EL (cell line): ENCODE measurements at regions not wholly inside any gene's neighbourhood (a gene's known extent, or its start where the extent isn't known, plus 50 kb on each side); places are given as distances from the start of the nearest gene placed in this dataset.
A peak's percentile ranks its signal among the peaks of the same experiment; 100 is the strongest.
"Not testable (repeated sequence)": the region's sequence is repeated elsewhere in the genome, so short reads cannot be mapped to it uniquely, and the experiment has no call there.

Experiments used
- DNase-seq: peaks from one replicate; pipeline ENCODE4 v3.0.0-alpha.2; 2016

DNA sequence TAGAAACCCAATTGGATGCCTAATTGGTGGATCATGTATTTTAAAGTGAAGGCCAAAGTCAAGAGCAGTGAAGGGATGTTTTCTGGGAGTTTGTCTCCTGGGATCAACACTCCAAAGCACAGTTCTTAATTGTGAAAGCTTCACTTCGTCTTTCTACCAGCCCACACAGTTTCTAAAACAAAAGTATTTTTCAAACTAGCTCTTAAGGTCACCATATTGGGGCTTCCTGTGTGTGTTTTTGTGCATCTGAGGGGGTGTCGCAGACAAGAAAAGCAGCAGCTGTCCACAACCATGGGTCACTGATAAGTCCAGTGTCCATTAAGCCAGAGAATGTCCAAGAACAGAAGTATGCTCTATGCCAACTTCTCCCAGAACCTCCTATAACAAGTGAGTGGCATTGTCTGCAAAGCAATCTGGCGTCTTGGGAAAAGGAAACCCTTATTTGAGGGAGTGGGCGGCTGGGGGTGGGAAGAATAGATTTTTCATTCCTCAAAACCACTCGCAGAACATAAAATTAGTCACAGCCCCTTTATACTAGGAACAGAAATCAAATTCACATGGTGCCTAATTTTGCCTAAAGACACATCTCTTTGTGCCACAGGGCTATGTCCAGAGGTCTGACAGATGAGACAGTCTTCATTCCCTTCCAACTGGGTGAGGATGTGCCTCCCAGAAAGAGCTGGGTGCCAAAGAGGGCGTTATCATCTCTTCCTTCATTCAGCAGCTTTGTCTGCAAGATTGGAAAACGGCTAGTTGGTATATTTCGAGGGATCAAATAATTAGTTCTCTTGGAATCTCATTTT lies 610.4 kb downstream of the BCOR start:
- no peak for DNase-seq

GRCh38 chrX:39487969-39488330 lies 609.8 kb downstream of the BCOR start:
- DNase-seq: no peak

DNA sequence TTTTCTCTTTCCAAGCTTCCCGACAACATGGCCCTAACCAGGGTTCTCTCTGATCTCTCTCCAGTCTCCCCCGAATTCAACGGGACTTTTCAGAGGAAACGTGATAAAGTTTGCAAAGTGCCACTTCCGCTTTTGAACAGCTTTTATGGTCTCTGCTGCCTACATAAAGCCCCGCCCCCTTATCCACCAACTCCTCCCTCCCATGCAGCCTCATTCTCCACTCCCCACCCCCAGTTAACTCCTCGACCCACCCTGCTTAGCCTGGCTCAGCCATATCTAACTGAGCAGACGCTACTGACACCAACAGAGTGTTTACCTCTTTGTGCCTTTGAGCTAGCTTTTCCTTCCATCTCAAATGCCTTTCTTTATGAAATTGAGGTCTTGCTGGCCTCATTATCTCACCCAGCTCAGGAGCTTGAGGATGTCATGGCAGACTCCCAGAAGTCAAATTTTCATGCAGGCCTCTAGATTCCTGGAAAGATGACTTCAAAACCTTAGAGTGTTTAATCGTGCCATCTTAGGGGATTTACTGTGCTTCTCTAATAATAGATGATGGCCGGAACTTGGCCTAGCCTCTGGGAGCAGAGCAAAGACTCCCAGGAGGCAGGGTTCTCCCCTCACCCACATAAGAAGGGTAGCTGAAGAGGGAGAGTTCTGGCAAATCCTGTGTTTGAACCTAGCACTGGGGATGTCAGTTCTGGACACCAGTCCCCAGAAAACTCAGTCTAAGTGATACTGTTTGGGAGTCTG lies 606.0 kb downstream of the BCOR start:
- DNase-seq: no peak

DNA sequence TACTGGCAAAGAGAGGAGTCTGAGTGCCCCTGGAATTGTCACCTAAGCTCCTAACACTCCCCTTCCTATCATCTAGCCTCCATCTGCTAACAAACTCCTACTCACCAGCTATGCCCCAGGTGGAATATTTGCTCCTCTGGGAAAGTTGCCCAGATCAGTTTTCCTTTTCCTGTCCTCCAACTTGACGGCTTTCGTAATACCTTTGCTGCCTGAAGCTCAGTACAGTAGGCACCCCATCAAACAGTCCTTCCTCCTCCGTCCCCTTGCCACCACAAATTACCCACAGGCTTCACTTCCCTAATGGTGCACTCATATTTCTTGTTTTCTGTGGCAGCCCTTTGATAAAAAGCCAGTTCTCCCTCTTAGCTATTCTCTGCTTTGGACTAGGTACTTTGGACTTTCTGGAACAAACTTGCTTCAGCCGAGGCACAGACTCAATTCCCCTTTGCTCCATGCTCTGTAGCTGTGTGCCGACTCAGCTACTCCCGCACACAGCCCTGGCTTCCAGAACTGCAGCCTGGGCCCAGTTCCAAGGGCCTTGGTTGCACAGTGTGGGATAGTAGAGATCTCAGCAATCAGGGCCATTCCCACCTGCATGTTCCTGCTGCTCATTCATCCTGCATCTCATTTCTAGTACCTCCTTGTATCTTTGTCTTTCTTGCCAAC lies 605.1 kb downstream of the BCOR start:
- DNase-seq: no peak

DNA sequence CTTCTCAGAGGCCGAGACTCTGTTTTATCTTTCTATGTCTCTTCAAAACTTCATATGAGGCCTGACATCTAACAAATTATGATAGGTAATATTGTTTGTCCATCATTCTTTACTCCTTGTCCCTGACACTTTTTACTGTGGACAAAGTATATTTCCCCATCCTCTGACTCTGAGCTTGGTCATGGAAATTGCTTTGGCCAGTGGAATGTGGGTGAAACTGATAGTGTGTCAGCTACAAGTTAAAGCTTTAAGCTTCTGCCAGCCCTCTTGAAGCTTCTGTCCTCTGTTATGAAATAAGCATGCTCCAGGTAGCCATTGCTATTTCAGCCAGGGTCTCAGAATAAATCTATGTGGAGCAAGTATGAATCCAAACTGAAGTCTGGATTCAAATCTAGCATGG lies 604.6 kb downstream of the BCOR start:
- DNase-seq: no peak

DNA sequence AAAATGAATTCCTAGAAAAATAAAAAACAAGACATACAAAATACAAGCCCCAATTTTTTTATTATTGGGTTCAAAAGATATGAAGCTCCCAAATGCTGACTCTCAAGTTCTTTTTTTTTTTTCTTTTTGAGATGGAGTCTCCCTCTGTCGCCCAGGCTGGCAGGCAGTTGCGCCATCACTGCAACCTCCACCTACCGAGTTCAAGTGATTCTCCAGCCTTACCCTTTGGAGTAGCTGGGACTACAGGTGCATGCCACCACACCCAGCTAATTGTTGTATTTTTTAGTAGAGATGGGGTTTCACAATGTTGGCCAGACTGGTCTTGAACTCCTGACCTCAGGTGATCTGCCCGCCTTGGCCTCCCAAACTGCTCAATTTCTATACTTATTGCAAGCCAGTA lies 600.6 kb downstream of the BCOR start:
- DNase-seq: not testable (repeated sequence)

- no peak for DNase-seq
These were observed 600.0 kb downstream of the BCOR start for GRCh38 chrX:39497702-39498265.

DNA sequence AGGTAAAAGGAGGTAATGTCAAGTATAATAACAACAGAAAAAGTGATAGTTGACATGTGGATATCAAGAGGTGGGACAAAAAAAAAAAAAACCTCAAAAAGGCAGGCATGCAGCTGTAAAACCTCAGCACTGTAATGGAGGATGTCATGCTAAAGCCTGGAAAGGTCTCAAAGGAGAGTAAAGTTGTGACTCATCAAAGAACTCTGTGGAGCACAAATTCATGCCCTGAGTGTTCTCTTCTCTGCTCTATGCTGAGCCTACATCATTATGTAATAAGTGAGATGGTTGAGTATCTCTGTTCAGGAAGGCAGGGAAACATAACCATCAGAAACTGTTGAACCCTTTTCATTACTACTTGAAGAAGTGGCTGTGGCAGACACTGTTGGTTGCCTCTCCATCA lies 597.8 kb downstream of the BCOR start:
- peak; percentile 0 for DNase-seq

GRCh38 chrX:39501822-39502221 lies 595.9 kb downstream of the BCOR start:
- DNase-seq: no peak

- DNase-seq: no peak
These were observed 595.3 kb downstream of the BCOR start for GRCh38 chrX:39502486-39502885.

DNA sequence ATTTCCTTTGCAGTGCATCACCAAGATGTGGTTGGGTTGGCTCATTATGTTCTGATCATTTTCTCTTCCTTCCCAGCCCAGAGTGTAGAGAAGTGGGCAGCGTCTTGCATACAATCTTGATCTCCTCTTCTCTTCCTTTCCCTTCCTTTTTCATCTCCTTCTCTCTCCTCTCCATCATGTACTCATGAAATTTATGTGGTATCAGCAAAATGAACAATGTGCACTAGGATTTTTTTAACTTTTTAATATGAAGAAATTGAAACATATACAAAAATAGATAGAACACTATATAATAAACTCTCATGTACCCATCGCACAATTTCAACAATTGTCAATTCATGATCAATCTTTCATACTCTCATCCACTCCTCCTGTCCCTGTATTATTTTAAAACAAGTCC lies 593.5 kb downstream of the BCOR start:
- DNase-seq: no peak

GRCh38 chrX:39504850-39505259 lies 592.9 kb downstream of the BCOR start:
- peak; percentile 8 for DNase-seq

DNA sequence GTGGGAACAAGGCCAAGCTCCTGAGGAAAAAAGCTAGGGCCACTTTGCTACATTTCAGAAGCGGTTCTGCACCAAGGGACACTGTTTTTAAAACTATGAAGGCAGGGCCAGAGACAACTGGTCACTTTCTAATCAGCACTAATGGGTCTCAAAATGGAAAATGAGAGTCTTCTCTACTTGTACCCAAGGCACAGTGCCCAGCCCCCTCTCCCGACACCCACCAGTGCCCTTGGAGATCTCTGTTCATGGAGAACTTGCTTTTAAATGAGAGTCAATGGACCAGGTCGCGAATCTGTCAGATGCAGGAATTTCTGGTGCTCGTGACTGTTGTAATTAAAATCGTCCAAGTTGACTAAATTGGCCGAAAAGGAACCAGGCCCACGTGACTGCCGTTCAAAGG lies 591.6 kb downstream of the BCOR start:
- no peak for DNase-seq

DNA sequence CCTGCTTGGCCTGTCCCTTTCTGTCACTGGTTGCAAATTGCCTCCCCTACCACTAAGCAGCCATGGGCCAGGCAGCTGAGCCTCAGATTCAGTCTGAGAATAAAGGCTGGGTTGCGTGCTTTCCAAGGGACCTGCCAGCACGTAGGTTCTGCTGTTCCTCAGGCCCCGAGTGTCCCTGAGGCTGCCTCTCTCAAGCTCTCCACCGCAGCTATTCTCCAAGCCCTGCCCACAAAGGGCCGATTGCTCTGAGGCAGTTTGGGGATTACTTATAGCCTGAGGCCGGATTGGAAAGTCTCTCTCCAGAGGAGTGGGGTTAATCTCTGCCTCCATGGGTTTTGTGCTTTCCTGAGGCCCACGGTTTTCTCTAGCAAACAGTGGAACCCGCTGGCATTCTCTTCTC lies 590.7 kb downstream of the BCOR start:
- DNase-seq: no peak

DNA sequence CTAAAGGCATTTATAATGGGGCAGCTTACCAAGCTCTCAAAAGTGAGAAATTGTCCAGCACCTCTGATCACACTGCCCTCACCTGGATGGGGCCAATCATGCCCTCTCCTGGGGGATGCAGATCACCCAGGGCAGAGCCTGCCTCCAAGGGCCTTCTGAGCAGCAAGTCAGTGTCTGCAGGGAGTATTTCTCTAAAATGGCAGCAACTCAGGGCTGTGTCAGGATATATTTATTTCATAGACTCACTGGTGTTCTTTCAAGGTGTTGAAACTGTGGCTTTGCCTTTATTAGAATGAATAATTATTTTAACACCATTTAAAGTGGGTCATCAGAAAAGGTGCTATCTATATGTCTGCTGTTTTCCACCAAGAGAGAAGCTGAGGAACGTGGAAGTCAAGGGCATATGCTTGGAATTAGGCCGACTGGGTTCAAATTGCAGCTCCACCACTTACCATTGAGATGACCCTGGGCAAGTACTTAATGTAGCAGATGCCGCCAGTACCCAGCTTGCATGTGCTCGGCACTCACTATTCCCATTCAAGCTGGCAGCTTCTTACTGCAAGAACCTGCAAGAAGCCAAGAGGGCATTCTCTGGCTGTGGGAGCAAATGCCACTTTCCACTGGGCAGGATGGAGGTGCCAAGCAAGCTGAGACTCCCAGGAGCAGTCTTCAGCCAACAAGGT lies 590.0 kb downstream of the BCOR start:
- DNase-seq: no peak

DNA sequence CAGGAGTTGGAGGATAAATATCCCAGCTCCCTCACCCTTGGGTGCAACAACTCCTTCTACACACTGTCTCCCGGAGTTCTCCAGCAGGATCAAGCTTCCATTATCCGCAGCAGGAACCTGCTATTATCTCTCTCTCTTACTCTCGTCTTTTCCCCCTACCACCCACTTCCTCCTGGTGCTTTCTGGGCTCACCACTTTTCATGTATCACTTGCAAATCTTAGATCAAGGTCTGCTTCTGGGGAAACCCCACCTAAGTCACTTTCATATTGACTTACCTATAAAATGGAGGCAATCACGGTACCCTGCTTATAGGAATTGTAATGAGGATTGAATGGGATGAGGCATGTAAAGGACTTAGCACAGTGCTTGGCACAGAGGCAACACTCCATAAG lies 589.5 kb downstream of the BCOR start:
- no peak for DNase-seq

DNA sequence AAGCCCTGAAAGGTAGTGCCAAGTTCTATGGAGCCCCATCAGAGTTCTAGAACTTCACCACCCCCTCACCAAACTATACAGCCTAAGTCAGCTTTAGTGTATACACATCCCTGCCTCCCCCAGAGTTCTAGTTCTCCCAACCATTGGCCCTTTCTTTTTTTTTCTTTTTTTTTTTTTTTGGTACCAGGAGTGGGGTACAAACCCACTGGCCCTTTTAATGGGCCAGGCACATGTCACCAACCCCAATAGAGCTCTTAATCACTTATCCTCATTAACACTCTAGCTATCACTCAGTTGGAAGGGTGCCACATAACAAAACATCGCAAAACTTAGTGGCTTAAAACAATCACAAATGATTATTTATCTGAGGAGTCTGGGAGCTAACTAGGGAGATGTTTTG lies 588.6 kb downstream of the BCOR start:
- DNase-seq: no peak

DNA sequence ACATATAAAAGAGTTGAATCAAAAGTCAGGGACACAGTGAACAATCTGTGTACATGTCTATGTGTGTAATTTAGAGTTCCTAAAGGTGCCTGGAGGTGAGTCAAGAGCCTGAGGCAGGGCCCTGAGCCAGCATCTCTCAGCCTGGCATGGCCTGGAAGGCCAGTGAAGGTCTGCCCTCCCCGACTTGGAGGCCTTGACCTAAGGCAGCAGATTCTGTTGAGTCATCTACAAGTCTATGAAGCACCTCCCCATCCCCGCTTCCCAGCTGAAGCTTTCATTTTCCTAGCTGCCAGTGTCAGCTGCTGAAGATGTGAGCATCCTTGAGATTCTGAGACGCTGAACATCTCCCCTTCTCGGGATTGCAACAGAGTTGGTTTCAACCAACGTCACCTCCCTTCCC lies 583.9 kb downstream of the BCOR start:
- peak; percentile 9 for DNase-seq

DNA sequence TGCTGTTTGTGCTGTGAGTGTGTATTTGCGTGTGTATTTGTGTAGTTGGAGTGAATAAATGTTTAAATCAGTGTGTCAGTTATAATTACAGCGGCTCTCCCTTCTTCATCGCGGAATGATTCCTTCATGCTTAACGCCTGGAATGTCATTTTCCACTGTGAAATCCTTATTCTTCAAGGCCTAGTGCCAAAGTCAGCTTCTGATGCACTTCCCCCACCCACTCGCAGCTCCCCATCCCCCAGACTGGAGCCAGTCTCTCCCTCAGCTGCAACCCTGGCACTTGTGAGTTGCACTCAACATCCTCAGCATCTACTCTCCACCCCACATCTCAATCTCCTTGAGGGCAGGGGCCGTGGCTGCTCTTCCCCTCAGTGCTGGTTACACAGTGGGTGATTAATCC lies 583.0 kb downstream of the BCOR start:
- DNase-seq: no peak

DNA sequence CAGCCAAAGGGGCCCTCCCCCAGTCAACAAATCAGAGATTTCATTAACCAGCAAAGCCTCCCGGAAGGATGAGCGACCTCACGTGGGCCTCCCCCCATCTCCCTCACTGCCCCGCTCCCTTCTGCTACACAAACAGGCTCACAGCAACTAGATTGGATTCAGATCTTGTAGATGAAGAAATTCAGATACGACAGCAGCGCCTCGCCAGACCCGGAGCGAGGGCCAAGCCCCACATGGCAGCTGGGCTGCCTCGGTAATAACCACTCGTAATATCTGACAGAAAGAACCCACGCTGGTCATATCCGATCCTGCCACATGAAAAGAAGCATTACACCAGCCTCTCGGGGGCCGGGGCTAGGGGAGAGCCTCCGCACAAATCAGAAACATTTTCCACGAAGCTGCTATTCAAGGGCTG lies 581.3 kb downstream of the BCOR start:
- no peak for DNase-seq

DNA sequence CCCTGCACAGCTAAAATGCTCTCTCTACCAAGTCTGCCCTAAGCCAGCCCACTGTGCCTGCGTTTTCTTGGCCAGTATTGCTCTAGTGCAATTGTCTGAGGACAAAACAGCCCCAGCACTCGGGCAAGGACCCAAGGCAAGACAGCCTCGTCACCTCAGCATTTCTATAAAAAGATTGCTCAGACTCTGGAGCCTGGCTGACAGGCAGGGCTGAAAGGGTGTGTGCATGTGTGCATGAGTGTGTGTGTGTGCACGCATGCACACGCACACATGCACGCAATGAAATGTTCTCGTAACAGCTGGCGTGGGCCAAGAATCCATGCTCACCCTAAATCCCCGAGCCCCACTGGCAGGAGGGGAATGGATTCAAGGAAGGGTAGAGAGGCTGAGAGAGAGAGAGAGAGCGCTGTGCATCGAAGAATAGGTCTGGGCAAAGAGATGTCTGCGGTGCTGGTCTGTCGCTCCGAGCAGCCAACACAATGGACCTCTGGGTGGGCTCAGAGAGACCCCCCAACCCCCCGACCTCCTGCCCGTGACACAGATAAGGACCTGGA lies 579.2 kb downstream of the BCOR start:
- no peak for DNase-seq

- peak; percentile 0 for DNase-seq
These were observed 578.7 kb downstream of the BCOR start for GRCh38 chrX:39519030-39519488.
